ENCODE measurements at regions not wholly inside any gene's neighbourhood (a gene's known extent, or its start where the extent isn't known, plus 50 kb on each side); places are given as distances from the start of the nearest gene placed in this dataset.

DNA sequence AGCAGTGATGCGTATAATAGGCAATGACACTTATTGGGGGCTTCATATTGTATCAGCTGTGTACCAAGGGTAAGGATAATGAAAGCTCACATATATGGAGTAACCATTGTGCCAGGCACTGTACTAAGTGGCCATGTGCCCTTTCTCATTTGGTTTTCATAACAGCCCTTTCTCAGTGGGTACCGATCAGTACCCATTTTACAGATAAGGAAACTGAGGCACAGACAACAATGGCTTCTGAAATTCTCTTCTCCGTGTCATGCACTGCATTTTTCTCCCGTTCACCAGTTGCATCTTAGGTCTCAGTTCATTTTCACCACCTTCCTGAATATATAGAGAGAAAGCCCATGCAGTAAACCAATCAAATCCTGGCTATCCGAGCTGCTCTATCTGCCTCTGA is 216.7 kb upstream of the RBFOX1 start:
- no peak for DNase-seq (ENCODE audit: low read depth)
- H3K4me3 ChIP-seq (ENCODE audit: low read depth, low read length): no peak overlapping the region
- TF ChIP-seq MAX (IDR thresholded peaks at IDR 0.05; ENCODE audit: low read depth, low read length): no peak
- TF ChIP-seq, protein P1, sequence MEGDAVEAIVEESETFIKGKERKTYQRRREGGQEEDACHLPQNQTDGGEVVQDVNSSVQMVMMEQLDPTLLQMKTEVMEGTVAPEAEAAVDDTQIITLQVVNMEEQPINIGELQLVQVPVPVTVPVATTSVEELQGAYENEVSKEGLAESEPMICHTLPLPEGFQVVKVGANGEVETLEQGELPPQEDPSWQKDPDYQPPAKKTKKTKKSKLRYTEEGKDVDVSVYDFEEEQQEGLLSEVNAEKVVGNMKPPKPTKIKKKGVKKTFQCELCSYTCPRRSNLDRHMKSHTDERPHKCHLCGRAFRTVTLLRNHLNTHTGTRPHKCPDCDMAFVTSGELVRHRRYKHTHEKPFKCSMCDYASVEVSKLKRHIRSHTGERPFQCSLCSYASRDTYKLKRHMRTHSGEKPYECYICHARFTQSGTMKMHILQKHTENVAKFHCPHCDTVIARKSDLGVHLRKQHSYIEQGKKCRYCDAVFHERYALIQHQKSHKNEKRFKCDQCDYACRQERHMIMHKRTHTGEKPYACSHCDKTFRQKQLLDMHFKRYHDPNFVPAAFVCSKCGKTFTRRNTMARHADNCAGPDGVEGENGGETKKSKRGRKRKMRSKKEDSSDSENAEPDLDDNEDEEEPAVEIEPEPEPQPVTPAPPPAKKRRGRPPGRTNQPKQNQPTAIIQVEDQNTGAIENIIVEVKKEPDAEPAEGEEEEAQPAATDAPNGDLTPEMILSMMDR (IDR thresholded peaks at IDR 0.05; ENCODE audit: low read depth, low read length): no peak
- no peak for TF ChIP-seq MYC (IDR thresholded peaks at IDR 0.05; ENCODE audit: low read depth, low read length)
- TF ChIP-seq POLR2A (IDR thresholded peaks at IDR 0.05; ENCODE audit: extremely low read depth, insufficient read length): no peak

- TF ChIP-seq MAX (IDR thresholded peaks at IDR 0.05; ENCODE audit: low read depth, low read length): no peak
- no peak for TF ChIP-seq MYC (IDR thresholded peaks at IDR 0.05; ENCODE audit: low read depth, low read length)
- H3K4me3 ChIP-seq (ENCODE audit: low read depth, low read length): no peak overlapping the region
- no peak for DNase-seq (ENCODE audit: low read depth)
Measured at GRCh38 chr16:7113949-7114348, 218.7 kb upstream of the RBFOX1 start.

DNA sequence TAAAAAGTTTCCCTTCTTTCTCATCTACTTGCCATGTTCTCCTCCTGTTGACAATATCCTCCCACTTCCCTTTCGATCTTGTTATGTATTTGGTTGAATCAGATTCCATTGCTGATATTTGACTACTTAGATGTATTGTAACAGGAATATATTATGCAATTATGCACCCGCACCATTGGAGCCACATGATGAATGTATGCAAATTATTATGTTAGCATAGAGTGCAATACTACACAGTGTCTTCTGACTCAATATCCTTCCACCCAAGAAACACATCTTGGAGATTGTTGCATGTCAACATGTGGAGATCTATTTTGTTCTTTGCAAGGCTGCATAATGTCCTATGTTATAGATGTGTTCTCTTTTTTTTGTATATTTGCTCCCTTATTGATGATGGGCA is 219.2 kb upstream of the RBFOX1 start:
- DNase-seq (ENCODE audit: low read depth): no peak
- H3K4me3 ChIP-seq (ENCODE audit: low read depth, low read length): no peak overlapping the region
- TF ChIP-seq MYC (IDR thresholded peaks at IDR 0.05; ENCODE audit: low read depth, low read length) (no peak), POLR2A (IDR thresholded peaks at IDR 0.05; ENCODE audit: extremely low read depth, insufficient read length) (no peak), MAX (IDR thresholded peaks at IDR 0.05; ENCODE audit: low read depth, low read length) (no peak)
- TF ChIP-seq, protein P1 (IDR thresholded peaks at IDR 0.05; ENCODE audit: low read depth, low read length): no peak

DNA sequence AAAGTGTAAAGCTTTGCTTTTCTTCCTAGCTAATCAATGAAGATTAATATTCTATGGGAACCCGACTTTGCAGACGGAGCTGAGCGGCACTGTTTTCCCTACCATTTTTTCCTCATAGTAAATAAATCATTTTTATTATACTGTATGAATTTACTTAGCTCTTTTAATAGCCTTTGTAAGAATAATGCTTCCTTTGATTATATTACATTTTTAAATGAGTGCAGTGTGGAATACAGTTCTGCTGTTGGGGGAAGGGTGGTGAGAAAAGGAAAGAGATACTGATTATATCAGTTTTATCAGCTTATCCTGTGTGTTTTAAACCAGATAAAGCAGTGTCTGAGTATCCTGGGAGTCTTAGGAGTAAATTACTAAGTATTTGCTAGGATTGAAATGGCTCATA is 221.4 kb upstream of the RBFOX1 start:
- H3K4me3 ChIP-seq (ENCODE audit: low read depth, low read length): no peak overlapping the region
- no peak for DNase-seq (ENCODE audit: low read depth)
- TF ChIP-seq, protein P1 (IDR thresholded peaks at IDR 0.05; ENCODE audit: low read depth, low read length): no peak
- TF ChIP-seq MYC (IDR thresholded peaks at IDR 0.05; ENCODE audit: low read depth, low read length): no peak
- no peak for TF ChIP-seq MAX (IDR thresholded peaks at IDR 0.05; ENCODE audit: low read depth, low read length)
- TF ChIP-seq POLR2A (IDR thresholded peaks at IDR 0.05; ENCODE audit: extremely low read depth, insufficient read length): no peak

GRCh38 chr16:7107436-7107835 is 225.2 kb upstream of the RBFOX1 start:
- no peak for DNase-seq (ENCODE audit: low read depth)
- H3K4me3 ChIP-seq (ENCODE audit: low read depth, low read length): no peak overlapping the region
- TF ChIP-seq MAX (IDR thresholded peaks at IDR 0.05; ENCODE audit: low read depth, low read length) (no peak), MYC (IDR thresholded peaks at IDR 0.05; ENCODE audit: low read depth, low read length) (no peak), POLR2A (IDR thresholded peaks at IDR 0.05; ENCODE audit: extremely low read depth, insufficient read length) (no peak)
- TF ChIP-seq, protein P1 (IDR thresholded peaks at IDR 0.05; ENCODE audit: low read depth, low read length): no peak

DNA sequence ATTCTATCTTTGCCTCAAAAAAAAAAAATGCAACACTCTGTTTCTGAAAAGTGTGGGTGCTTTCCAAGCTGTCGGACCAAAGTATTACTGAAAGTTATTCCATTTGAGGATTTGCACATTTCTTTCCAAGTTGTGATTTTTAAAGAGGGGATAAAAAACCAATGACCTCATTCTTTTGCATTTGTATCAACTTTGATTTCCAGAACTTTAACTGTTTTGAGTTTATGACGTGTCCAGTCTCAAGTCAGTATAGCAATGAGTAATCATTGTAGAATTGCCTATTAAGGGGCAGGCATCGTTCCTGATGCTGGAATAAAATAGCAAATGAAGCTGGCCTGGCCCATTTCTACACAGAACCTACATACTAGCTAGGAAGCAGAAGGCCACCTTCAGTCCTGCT is 229.6 kb upstream of the RBFOX1 start:
- TF ChIP-seq MAX (IDR thresholded peaks at IDR 0.05; ENCODE audit: low read depth, low read length) (no peak), MYC (IDR thresholded peaks at IDR 0.05; ENCODE audit: low read depth, low read length) (no peak), POLR2A (IDR thresholded peaks at IDR 0.05; ENCODE audit: extremely low read depth, insufficient read length) (no peak)
- TF ChIP-seq, protein P1 (IDR thresholded peaks at IDR 0.05; ENCODE audit: low read depth, low read length): no peak
- DNase-seq (ENCODE audit: low read depth): no peak

More for the DNA sequence above, 229.6 kb upstream of the RBFOX1 start:
- no peak overlapping the region for H3K4me3 ChIP-seq (ENCODE audit: low read depth, low read length)
